Brain pericyte (primary cell): ENCODE measurements at regions not wholly inside any gene's neighbourhood (a gene's known extent, or its start where the extent isn't known, plus 50 kb on each side); places are given as distances from the start of the nearest gene placed in this dataset.
"Not testable (repeated sequence)": the region's sequence is repeated elsewhere in the genome, so short reads cannot be mapped to it uniquely, and the experiment has no call there.

Source experiments
- DNase-seq: peaks from one replicate; pipeline ENCODE4 v3.0.0-alpha.2; 2012; ENCODE audit warnings: low read depth, low spot score

GRCh38 chr1:94674876-94675275 lies 133.3 kb upstream of the F3 start:
- DNase-seq: no peak

GRCh38 chr1:94672934-94673333 lies 131.4 kb upstream of the F3 start:
- no peak for DNase-seq

DNA sequence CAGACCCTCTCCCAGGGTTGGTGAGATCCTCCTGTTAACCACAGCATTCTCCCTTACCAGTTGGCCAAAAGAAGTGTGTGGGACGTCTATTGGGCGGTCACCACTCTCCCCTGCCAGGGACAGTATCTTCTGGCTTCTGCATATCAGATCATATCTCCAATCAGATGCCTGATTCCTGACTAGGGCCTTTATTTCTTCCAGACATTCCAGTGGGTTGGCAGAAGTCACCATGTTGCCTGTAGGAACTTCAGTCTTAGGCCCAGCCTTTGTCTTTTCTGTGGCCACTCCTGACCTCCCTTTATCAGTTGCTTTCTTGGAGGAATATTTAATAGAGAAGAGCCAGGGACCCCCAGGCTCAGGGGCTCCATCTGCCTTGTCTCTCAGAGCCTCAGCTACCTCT lies 130.4 kb upstream of the F3 start:
- no peak for DNase-seq

DNA sequence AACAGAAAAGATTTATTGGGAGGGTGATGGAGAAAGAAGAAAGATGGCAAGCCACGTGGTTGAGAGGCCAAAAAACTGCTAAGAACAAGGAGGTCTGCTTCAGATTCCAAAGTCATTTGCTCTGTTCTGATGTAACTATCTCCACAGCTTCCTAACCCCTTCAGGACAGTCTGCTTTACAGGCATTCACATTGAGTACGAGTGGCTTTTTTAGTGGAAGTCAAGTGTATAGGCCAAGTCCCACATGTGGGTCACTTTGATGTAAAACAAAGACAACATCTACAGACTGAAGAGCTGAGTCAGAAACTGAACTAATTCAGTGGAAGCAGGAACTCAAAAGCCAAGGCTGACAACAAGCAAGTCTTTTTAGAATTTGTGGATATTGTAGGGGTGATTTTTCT lies 128.7 kb upstream of the F3 start:
- DNase-seq: no peak

- no peak for DNase-seq
Observed at GRCh38 chr1:94669198-94669597, 127.6 kb upstream of the F3 start.

DNA sequence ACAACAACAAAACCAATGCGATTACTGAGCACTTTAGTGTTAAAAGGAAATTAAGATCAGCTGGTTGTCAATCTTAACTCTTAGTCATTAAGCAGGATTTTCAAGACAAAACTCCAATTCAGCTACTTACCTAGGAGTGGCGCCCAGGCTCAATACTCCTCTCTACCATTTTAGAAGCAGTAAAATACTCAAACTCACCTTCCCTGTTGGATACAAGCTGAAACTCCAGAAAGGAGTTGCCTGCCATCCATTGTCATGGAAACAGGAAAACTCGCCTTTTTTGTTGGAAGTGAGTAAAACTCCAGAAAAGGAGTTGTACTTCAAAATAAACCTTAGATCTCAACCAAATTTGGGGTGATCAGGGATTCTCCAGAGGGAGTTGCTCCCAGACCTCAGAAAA lies 127.0 kb upstream of the F3 start:
- no peak for DNase-seq

DNA sequence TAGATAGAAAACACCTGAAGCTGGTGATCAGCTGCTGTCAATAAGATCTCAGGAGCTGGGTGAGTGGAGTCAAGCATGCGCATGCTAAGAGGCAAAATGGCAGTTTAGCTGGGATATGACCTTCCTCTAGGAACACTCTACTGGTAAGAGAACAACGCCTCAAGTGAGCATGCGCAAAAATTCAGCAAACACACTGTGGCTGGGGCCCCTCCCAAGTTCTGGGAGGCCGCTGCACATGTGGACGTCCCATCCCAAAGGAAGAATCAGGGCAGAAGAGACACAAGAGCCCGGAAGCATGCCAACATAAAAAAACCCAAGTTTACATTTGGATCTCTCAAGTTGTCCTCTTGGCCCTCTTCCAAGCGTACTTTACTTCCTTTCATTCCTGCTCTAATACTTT lies 126.3 kb upstream of the F3 start:
- DNase-seq: no peak

DNA sequence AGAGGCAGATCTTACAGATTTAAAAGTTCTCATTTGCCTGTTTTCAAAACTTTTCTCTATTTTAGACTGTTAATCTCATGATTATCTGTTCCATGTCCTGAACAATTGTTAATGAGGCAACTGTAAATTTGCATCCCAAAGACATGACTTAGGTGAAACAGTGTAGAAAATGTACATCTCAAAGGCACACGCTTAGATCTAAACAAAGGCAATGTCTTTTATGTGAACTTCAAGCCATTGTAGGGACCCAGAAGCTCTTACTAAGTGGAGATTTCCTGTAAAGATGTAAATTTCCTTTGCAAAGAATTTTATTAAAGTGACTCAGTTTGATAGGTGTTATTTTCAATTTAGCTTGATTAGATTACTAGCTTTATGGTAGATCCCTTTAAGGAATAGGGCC lies 125.2 kb upstream of the F3 start:
- DNase-seq: no peak

DNA sequence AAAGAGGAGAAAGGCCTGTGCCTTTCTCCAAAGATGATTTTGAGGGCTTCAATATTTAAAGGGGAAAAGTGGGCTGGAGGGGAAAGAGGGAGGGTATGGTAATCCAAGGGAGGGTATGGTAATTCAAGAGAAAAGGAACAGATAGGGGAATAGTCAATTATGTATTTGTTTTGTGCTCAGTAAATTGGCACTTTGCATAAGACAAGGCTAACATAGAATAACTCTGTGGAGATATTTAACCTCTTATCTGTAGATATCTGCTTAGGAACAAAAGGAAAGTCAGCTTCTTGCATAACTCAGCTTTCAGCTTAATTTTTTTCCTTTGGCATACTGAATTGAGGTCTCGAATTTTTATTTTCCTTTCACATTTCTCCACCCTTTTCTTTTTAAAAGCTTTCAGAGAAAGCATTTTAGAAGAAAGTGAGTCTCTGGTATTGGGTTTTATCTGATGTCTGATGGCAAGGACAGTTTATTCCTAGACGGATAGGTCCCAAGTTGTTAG lies 119.9 kb upstream of the F3 start:
- DNase-seq: no peak

DNA sequence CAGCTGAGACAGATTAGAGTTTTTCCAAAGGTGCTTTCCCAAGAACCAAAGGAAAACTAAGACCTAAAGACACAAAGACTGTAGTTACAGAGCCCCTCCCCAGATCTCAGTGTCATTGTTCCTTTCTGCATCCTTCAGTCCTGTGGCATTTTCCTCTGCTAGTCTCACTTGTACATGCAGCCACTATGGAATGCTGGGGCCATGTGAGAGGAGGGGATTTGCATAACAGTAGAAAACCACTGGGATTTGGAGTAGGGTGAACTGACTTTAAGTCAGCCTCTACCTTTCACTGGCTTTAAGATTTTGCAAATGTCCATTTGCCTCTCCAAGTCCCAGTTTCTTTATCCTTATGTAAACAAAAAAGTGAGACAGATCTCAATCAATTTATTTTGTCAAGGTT lies 119.4 kb upstream of the F3 start:
- no peak for DNase-seq

- DNase-seq: no peak
Observed at GRCh38 chr1:94660258-94660657, 118.7 kb upstream of the F3 start.

- DNase-seq: not testable (repeated sequence)
Observed at GRCh38 chr1:94659202-94659601, 117.6 kb upstream of the F3 start.

GRCh38 chr1:94658221-94658620 lies 116.7 kb upstream of the F3 start:
- DNase-seq: no peak

- DNase-seq: not testable (repeated sequence)
Observed at GRCh38 chr1:94657776-94658175, 116.2 kb upstream of the F3 start.

- DNase-seq: no peak
Observed at GRCh38 chr1:94656967-94657366, 115.4 kb upstream of the F3 start.

DNA sequence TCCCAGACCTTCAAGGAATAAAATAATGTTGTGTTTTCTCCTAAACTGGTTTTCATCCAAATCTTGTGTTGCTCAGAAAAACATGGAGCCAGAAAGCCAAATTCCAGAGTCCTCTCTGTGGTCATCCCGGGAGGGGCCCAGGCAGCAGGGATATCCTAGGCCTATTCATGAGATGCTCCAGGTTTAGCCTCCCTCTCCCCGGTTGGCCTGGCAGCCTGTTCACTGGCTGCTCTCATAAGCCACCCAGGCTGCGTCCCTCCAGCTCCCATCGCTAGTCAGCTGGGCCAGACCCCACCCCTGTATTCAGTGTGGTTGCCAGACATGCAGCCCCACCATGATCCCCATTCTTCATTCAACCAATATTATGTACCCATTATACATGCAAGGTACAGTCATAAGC lies 113.4 kb upstream of the F3 start:
- DNase-seq: no peak

- DNase-seq: no peak
Observed at GRCh38 chr1:94654459-94654858, 112.9 kb upstream of the F3 start.

GRCh38 chr1:94654031-94654430 lies 112.5 kb upstream of the F3 start:
- no peak for DNase-seq

GRCh38 chr1:94653454-94653853 lies 111.9 kb upstream of the F3 start:
- DNase-seq: no peak

DNA sequence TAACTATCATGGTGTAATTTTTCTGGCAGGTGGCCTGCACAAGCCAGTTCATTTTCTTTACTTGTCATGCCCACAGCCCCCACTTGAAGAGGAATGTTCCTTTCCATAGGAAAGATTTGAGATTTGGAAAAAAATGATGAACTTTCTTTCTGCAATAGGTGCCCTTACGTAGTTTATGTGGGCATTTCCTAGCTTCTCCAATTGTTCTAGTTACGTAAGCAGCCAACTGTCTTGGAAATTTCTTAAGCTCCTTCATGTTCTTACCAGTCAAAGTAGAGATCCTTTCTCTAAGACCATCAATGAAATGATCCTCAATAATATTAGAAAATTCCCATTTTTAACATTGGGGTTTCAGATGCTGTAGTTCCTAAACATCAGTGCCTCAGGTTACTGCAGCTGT lies 109.5 kb upstream of the F3 start:
- DNase-seq: no peak

GRCh38 chr1:94650301-94650700 lies 108.7 kb upstream of the F3 start:
- DNase-seq: no peak

- DNase-seq: peak; percentile 80
Observed at GRCh38 chr1:94648225-94649007, 106.9 kb upstream of the F3 start.

- DNase-seq: no peak
Observed at GRCh38 chr1:94646786-94647555, 105.4 kb upstream of the F3 start.
